ENCODE measurements at regions not wholly inside any gene's neighbourhood (a gene's known extent, or its start where the extent isn't known, plus 50 kb on each side); places are given as distances from the start of the nearest gene placed in this dataset.

DNA sequence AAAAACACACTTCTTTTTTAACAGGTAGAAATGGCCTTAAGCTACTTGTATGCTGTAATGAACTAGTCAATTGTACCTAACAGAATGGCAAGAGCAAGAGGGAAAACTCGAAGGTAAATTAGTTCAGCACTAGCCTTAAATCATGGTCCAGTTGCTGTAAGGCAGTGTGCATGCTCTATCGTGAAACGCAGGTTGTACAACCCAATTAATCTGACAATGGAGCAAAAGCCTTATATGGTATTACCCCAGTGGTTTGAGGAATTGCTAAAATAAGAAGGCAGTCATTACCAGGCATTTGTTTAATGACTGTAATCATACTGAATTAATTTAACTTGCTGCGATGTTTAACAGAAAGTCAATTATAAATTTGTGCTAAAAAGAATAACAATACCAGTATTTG, 69.3 kb upstream of the SOX4 start:
- H3K36me3 Mint-ChIP-seq (ENCODE audit: insufficient read depth, unreplicated experiment): no peaks in the 10 kb centered on the region
- H3K9me3 ChIP-seq: no peaks in the 10 kb centered on the region
- H3K4me3 ChIP-seq (ENCODE audit: low read depth, low read length): no peak overlapping the region
- TF ChIP-seq, protein P1, sequence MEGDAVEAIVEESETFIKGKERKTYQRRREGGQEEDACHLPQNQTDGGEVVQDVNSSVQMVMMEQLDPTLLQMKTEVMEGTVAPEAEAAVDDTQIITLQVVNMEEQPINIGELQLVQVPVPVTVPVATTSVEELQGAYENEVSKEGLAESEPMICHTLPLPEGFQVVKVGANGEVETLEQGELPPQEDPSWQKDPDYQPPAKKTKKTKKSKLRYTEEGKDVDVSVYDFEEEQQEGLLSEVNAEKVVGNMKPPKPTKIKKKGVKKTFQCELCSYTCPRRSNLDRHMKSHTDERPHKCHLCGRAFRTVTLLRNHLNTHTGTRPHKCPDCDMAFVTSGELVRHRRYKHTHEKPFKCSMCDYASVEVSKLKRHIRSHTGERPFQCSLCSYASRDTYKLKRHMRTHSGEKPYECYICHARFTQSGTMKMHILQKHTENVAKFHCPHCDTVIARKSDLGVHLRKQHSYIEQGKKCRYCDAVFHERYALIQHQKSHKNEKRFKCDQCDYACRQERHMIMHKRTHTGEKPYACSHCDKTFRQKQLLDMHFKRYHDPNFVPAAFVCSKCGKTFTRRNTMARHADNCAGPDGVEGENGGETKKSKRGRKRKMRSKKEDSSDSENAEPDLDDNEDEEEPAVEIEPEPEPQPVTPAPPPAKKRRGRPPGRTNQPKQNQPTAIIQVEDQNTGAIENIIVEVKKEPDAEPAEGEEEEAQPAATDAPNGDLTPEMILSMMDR (IDR thresholded peaks at IDR 0.05; ENCODE audit: insufficient read depth in 1 of 2, low read depth in 1 of 2, low read length in 1 of 2, severe bottlenecking in 1 of 2, unreplicated experiment in 1 of 2): no peak
- no peaks in the 10 kb centered on the region for H3K4me1 ChIP-seq
- intact Hi-C loops (cut with micrococcal nuclease; ENCODE audit: unreplicated experiment): no loop called here
- no TSS peak for BruUV-seq (replicated peaks)
- no peak overlapping the region for H3K27ac Mint-ChIP-seq (ENCODE audit: unreplicated experiment)
- ChIA-PET CTCF (no interaction called here), POLR2A (no interaction called here)
- peaks cover 6% of the 10 kb centered on the region for H3K27me3 Mint-ChIP-seq (ENCODE audit: insufficient read depth, unreplicated experiment)
- DNase-seq: no peak
- H3K4me3 Mint-ChIP-seq (ENCODE audit: unreplicated experiment): no peak overlapping the region
- H3K4me1 Mint-ChIP-seq (ENCODE audit: low read depth, unreplicated experiment): no peaks in the 10 kb centered on the region
- H3K27me3 ChIP-seq (replicated peaks; ENCODE audit: control insufficient read depth, insufficient read depth, low read length): no peaks in the 10 kb centered on the region
- no peaks in the 10 kb centered on the region for H3K36me3 ChIP-seq (ENCODE audit: control insufficient read depth, insufficient read depth, low read length)
- H3K9me3 Mint-ChIP-seq (ENCODE audit: unreplicated experiment): no peaks in the 10 kb centered on the region

DNA sequence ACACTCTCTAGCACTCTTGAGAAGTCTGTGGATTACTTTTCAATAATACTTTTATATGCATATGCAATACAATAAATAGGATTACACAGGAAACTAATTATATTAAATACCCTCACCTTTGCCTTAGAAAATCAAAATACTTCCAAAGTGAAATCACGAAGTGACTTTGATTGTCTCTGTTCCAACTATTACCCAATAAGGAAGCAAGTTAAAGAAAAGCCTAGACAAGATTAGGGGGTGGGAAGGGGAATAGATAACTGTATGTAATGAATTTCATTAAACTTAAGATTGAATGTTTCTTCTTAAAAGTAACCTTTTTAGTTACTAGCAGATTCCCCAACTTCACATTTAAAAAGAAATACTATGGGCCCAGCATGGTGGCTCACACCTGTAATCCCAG, 66.6 kb upstream of the SOX4 start:
- Mint-ChIP-seq H3K36me3 (ENCODE audit: insufficient read depth, unreplicated experiment) (no peaks in the 10 kb centered on the region), H3K27me3 (ENCODE audit: insufficient read depth, unreplicated experiment) (peaks cover 6% of the 10 kb centered on the region), H3K27ac (ENCODE audit: unreplicated experiment) (no peak overlapping the region), H3K4me1 (ENCODE audit: low read depth, unreplicated experiment) (no peaks in the 10 kb centered on the region), H3K4me3 (ENCODE audit: unreplicated experiment) (no peak overlapping the region), H3K9me3 (ENCODE audit: unreplicated experiment) (no peaks in the 10 kb centered on the region)
- TF ChIP-seq, protein P1 (IDR thresholded peaks at IDR 0.05; ENCODE audit: insufficient read depth in 1 of 2, low read depth in 1 of 2, low read length in 1 of 2, severe bottlenecking in 1 of 2, unreplicated experiment in 1 of 2): no peak
- Histone ChIP-seq H3K9me3 (no peaks in the 10 kb centered on the region), H3K4me1 (no peaks in the 10 kb centered on the region), H3K27me3 (replicated peaks; ENCODE audit: control insufficient read depth, insufficient read depth, low read length) (no peaks in the 10 kb centered on the region), H3K4me3 (ENCODE audit: low read depth, low read length) (no peak overlapping the region), H3K36me3 (ENCODE audit: control insufficient read depth, insufficient read depth, low read length) (no peaks in the 10 kb centered on the region)
- no peak for DNase-seq
- intact Hi-C loops (cut with micrococcal nuclease; ENCODE audit: unreplicated experiment): no loop called here
- CTCF ChIA-PET: no interaction called here
- no TSS peak for BruUV-seq (replicated peaks)
- POLR2A ChIA-PET: no interaction called here

DNA sequence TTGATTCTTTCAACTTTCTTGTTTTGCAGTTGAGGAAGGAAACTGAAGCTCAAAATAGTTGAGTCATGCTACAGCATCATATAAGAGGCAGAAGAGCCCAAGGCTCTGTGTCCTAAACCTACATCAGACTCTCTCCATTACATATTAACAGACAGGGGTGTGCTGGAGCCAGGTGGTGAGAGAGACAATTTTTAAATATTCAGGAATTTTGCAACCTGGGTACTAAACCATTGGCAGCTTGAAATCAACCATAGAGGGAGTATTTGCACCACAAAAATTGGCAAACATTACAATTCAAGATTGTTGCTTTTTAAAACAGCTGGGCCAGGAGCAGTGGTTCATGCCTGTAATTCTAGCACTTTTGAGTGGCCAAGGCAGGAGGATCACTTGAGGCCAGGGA, 65.8 kb upstream of the SOX4 start:
- Mint-ChIP-seq H3K36me3 (ENCODE audit: insufficient read depth, unreplicated experiment) (no peaks in the 10 kb centered on the region), H3K4me1 (ENCODE audit: low read depth, unreplicated experiment) (no peaks in the 10 kb centered on the region), H3K9me3 (ENCODE audit: unreplicated experiment) (no peaks in the 10 kb centered on the region), H3K4me3 (ENCODE audit: unreplicated experiment) (no peak overlapping the region), H3K27me3 (ENCODE audit: insufficient read depth, unreplicated experiment) (peaks cover 1% of the 10 kb centered on the region), H3K27ac (ENCODE audit: unreplicated experiment) (no peak overlapping the region)
- ChIA-PET CTCF (no interaction called here), POLR2A (no interaction called here)
- no peak for DNase-seq
- Histone ChIP-seq H3K27me3 (replicated peaks; ENCODE audit: control insufficient read depth, insufficient read depth, low read length) (no peaks in the 10 kb centered on the region), H3K36me3 (ENCODE audit: control insufficient read depth, insufficient read depth, low read length) (no peaks in the 10 kb centered on the region), H3K4me3 (ENCODE audit: low read depth, low read length) (no peak overlapping the region), H3K4me1 (no peaks in the 10 kb centered on the region), H3K9me3 (no peaks in the 10 kb centered on the region)
- TF ChIP-seq, protein P1 (IDR thresholded peaks at IDR 0.05; ENCODE audit: insufficient read depth in 1 of 2, low read depth in 1 of 2, low read length in 1 of 2, severe bottlenecking in 1 of 2, unreplicated experiment in 1 of 2): no peak
- intact Hi-C loops (cut with micrococcal nuclease; ENCODE audit: unreplicated experiment): no loop called here
- BruUV-seq (replicated peaks): no TSS peak
